ENCODE measurements at regions not wholly inside any gene's neighbourhood (a gene's known extent, or its start where the extent isn't known, plus 50 kb on each side); places are given as distances from the start of the nearest gene placed in this dataset.

DNA sequence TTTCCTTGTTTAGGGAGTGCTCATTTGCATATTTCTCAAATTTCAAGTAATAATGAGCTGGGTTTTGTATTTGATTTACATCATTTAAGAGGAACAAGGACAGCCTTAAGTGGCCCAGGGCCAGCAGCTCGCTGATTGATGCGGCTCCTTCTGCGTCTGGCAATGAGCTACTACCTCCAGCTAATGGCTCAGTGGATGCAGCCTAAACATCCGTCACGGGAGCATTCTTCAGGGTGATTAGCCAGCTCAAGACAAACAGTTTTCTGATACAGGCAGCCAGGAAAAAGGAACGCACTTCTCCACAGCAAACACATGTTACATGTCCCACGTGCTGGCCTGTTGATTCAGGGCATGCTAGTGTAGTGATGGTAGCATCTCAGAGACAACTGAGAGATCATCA lies 169.3 kb upstream of the TCERG1L start:
- TF ChIP-seq POLR2A (IDR thresholded peaks at IDR 0.05): no peak
- TF ChIP-seq, protein P1, sequence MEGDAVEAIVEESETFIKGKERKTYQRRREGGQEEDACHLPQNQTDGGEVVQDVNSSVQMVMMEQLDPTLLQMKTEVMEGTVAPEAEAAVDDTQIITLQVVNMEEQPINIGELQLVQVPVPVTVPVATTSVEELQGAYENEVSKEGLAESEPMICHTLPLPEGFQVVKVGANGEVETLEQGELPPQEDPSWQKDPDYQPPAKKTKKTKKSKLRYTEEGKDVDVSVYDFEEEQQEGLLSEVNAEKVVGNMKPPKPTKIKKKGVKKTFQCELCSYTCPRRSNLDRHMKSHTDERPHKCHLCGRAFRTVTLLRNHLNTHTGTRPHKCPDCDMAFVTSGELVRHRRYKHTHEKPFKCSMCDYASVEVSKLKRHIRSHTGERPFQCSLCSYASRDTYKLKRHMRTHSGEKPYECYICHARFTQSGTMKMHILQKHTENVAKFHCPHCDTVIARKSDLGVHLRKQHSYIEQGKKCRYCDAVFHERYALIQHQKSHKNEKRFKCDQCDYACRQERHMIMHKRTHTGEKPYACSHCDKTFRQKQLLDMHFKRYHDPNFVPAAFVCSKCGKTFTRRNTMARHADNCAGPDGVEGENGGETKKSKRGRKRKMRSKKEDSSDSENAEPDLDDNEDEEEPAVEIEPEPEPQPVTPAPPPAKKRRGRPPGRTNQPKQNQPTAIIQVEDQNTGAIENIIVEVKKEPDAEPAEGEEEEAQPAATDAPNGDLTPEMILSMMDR (IDR thresholded peaks at IDR 0.05): no peak

Measured in thyroid gland (tissue), 4 donors.